OCI-LY1 (cell line): ENCODE measurements at regions not wholly inside any gene's neighbourhood (a gene's known extent, or its start where the extent isn't known, plus 50 kb on each side); places are given as distances from the start of the nearest gene placed in this dataset.

Experiments
- EZH2 ChIP-seq: fragments of 200-600 bp; sonication (generic), shearing (Covaris generic); IDR thresholded peaks from 2 replicates; pipeline ENCODE4 v1.8.0; 2017; ENCODE audit warnings: borderline replicate concordance, mixed run types, mild to moderate bottlenecking, antibody characterized with exemption, low read length, moderate library complexity, mixed read lengths
- TF ChIP-seq, protein P1 (sequence below): fragments of 200-600 bp; sonication (generic), shearing (Covaris generic); IDR thresholded peaks from 2 replicates; pipeline ENCODE4 v1.5.1; 2017; ENCODE audit warnings: mild to moderate bottlenecking, antibody characterized with exemption, low read length, moderate library complexity, mixed read lengths

DNA sequence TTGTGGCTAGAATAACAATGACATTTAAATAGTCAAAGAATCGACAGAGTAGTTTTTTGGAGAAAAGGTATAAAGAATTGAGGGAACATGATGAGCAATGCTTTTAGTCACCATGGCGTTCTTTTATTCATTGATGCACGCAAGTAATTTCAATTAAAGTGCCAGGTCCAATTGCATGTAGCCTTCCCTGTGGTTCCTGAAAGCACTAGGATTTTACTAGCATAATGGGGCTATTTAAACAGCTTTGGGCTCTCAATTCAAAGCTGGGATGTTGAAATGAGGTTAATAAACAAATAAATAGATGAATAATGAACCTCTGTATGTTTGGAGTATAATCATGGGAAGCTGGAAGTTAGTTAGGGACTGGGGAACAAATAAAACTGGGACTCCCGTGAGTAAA, 121.2 kb upstream of the GAP43 start:
- TF ChIP-seq, protein P1, sequence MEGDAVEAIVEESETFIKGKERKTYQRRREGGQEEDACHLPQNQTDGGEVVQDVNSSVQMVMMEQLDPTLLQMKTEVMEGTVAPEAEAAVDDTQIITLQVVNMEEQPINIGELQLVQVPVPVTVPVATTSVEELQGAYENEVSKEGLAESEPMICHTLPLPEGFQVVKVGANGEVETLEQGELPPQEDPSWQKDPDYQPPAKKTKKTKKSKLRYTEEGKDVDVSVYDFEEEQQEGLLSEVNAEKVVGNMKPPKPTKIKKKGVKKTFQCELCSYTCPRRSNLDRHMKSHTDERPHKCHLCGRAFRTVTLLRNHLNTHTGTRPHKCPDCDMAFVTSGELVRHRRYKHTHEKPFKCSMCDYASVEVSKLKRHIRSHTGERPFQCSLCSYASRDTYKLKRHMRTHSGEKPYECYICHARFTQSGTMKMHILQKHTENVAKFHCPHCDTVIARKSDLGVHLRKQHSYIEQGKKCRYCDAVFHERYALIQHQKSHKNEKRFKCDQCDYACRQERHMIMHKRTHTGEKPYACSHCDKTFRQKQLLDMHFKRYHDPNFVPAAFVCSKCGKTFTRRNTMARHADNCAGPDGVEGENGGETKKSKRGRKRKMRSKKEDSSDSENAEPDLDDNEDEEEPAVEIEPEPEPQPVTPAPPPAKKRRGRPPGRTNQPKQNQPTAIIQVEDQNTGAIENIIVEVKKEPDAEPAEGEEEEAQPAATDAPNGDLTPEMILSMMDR: no peak
- no peak for TF ChIP-seq EZH2
